PC-3 (cell line): ENCODE measurements at regions not wholly inside any gene's neighbourhood (a gene's known extent, or its start where the extent isn't known, plus 50 kb on each side); places are given as distances from the start of the nearest gene placed in this dataset.

Source experiments
- CTCF ChIP-seq: fragments of 300-600 bp; sonication (generic); conservative IDR thresholded peaks from 2 replicates; pipeline ENCODE4 v1.5.1; 2017; ENCODE audit warnings: antibody characterized with exemption, low read depth, mild to moderate bottlenecking, low read length
- EZH2 ChIP-seq: fragments of 300-600 bp; sonication (generic); IDR thresholded peaks from one replicate; pipeline ENCODE4 v1.6.1; 2017; ENCODE audit warnings: antibody characterized with exemption, mild to moderate bottlenecking, low read length; ENCODE audit not compliant: unreplicated experiment

- TF ChIP-seq CTCF (no peak), EZH2 (no peak)
These were observed 612.8 kb downstream of the MCTP2 start for GRCh38 chr15:94844198-94844537.
